ELR (cell line): ENCODE measurements at regions not wholly inside any gene's neighbourhood (a gene's known extent, or its start where the extent isn't known, plus 50 kb on each side); places are given as distances from the start of the nearest gene placed in this dataset.

Source experiments
- DNase-seq: peaks from one replicate; pipeline ENCODE4 v3.0.0-alpha.2; 2015; ENCODE audit warnings: low read depth

DNA sequence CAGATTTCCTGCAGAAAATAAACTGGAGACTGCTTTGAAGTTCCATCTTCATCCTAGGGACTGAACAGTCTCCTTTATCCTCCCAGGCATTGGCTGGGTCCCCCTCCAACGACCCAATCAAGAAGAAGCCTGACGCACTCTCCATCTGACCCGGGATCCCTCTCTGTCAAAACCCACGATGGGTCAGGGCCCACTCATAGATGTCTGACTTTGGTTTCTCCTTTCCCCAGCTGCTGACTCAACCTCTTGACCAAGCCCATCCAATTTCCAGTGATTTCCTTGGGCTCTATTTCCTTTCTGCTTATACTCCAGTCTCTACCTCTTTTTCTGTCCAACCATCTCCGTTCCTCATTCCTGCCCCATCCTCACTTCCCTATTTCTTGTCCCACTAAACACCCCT, 189.7 kb downstream of the MIAT start:
- DNase-seq, result no peak

DNA sequence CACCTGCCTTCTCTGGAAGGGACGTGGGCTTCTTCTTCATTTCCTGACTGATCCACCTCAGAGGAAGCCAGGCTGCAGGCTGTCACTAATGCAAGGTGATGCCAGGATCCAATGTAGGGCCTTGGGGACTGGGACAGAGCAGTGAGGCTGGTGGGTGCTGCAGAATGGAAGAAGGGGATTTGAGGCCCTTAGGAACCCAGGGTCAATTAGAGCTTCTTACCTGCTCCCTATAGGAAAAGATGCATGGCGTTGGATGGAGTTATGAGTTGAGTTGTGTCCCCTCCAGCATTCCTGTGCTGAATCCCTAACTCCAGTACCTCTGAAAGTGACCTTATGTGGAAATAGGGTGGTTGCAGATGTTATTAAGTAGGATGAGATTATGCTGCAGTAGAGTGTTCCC, 190.4 kb downstream of the MIAT start:
- DNase-seq, result no peak

DNA sequence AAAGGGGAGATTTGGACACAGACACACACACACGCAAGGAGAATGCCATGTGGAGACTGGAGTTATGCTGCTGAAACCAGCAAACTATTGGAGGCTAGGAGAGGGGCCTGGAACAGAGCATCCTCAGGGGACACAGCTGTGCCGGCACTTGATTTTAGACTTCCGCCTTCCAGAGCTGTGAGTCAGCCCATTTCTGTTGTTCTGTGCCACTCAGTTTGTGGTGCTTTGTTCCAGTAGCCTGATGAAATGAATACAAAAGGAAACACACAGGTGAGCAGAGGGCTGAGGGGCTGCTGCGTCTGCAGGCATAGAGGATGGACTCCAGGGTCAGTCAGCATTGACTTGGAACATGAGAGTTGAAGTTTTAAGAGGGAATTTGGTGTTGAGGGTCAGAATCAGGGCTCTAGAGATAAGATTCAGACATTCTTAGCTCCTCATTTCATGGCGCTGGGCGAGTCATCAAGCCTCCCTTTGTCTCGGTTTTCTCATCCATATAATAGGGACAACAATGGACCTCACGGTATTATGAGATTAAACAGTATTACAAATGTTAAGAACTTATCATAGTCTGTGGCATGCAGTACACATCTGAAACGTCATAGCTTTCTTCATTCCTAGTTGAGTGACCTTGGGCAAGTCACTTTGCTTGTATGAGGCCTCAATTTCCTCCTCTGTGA, 191.0 kb downstream of the MIAT start:
- no peak for DNase-seq

DNA sequence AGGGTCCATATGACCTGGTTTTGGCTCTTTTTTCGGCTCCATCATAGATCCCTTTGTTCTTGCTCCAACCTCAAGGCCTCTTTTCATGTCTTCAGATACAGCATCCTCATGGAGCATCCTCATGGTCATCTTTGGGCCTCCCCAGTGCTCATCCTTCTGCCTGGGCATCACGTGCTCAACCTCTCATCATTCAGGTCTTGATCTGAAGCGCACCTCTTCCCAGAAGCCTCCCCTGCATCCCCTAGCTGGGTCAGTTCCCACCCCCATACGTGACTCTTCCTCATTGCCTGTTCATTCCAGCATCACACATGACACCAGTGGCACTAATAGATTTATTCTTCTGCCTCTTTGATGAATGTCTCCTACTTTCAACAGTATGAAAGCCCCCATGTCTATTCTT, 192.2 kb downstream of the MIAT start:
- no peak for DNase-seq

DNA sequence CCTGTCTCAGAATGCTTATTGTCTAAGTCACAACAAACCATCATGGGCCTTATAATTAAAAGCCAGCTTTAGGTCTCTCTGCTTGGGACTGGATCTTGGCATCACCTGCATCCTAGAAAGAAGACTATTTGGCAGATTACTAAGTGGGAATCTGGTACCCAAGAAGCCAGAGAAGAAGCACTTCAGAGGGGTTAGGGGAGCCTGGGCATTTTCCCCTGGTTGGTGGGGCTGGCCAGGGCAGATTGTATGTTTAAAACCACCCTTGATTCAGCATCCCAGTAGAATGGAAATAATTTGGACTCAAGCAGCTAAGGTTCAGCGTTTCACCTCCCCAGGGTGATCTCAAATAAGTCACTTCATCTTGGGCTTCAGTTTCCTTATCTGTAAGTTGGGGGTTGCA, 193.7 kb downstream of the MIAT start:
- DNase-seq, result no peak

DNA sequence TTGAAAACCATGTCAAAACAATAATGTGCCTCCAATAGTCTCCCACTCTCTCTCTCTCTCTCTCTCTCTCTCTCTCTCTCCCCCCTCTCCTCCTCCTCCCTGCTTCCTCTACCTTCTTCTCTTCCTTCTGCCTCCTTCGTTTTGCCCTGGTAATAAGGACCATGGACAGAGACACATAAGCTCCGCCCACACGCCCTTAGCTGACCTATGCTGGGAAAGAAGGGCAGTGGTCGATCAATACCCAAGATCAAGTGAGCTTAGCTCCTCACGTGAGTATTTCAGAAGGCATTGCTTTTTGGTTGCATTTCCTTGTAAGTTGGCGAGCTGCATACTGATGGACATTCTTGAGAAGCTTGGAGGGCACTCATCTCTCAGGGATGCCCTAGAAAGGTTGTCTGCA, 194.8 kb downstream of the MIAT start:
- no peak for DNase-seq

DNA sequence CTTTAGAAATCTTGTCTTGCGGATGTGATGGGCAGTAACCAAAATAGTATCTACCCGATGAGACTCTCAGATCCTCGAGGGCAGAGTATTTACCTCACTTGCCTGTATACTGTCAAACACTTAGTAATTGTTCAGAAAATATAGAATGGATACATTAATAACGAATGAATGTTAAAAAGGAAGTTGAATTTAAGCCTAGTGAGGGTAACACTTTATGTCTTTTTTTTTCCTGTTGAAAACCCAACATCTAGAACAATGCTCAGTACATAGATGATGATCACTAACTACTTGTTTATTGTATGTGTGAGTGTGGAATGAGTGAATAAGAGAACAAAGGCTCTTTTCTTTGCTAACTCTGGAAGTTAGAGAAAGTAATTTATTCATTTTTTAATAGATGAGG, 195.7 kb downstream of the MIAT start:
- DNase-seq, result no peak

DNA sequence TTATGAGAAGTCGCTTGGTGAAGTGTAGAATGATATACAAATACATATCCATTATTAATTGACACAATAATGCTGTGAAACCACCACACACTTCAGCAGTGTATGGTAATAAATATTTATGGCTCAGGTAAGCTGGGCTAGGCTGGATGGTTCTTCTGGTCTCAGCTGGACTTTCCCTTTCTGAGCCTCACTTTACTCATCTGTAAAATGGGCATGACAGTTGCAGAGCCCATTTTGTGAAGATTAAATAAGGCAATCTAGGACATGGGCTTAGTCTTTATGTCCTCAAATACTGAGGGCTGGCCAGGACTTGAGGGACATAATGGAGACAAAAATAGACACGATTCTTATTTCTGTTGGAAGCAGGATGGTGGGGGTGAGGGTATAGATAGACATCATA, 196.1 kb downstream of the MIAT start:
- no peak for DNase-seq

DNA sequence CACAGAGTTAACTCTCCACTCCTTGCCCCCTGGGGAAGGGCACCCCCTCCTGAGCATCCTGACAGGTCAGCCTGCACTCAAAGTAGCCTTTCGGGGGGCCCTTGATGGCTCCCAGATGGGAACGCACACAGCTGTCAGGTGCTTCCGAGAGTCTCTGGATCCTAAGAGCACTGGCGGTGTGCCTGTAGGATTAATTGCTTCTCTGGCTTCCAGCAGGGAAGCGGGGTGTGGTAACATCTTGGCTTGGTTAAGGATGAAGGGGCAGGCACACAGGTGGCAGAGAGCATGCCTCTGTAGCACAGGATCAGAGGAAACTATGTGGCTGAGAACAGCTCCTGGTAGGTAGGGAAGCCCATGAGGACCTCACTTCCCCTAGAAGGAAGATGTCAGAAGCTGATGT, 199.8 kb downstream of the MIAT start:
- no peak for DNase-seq

DNA sequence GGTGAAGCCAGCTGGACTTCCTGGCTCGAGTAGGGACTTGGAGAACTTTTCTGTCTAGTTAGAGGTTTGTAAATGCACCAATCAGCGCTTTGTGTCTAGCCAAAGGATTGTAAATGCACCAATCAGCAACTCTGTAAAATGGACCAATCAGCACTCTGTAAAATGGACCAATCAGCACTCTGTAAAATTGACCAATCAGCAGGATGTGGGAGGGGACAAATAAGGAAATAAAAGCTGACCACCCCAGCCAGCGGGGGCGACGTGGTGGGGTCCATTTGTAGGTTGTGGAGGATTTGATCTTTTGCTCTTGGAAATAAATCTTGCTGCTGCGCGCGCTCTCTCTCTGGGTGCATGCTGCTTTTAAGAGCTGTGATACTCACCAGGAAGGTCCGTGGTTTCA, 202.9 kb downstream of the MIAT start:
- no peak for DNase-seq

DNA sequence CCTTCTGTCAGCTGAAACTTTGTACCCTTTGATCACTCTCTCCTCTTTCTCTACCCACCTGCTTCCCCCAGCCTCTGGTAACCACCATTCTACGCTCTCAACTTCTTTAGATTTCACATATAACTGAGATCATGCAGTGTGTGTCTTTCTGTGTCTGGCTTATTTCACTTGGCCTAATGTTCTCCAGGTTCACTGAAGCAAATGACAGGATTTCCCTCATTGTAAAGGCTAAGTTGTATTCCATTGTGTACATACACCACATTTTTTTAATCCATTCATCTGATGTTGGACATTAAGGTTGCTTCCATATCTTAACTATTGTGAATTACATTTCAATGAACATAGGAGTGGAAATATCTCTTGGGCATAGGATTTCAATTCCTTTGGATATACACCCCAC, 207.6 kb downstream of the MIAT start:
- no peak for DNase-seq

DNA sequence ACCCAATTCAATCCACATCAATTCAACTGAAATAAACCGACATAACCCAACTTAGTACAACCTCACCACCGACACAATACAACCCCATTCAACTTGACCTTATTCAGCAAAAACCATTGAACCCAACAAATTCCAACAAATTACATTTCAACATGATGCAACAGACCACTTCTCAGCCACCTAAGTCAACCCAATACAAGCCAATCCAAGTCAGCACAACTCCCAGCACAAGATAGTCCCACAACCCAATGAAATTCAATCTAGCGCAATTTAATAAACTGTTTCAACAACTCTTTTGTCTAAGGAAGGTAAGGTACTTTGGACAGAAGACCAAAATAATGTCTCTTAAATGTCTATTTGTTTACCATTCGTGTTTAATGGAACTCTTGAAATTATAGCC, 226.0 kb downstream of the MIAT start:
- DNase-seq, result no peak

DNA sequence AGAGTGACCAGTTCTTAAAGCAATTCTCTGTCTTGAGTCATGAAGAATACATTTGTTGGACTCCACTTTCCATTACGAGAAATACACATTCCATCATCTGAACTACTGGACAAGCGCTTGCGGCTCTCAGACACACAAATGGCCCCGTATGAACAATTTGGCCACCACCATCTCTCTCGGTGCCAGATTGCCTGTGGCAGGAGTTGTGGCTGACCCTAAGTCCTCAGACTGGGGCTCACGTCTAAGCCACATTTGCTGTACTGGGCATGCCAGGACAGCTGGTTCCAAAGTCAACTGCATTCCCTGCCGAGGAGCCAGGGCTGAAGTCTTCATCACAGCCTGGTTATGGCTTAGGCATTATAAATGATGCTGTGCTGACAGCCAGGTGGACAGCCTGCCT, 227.5 kb downstream of the MIAT start:
- DNase-seq, result no peak

DNA sequence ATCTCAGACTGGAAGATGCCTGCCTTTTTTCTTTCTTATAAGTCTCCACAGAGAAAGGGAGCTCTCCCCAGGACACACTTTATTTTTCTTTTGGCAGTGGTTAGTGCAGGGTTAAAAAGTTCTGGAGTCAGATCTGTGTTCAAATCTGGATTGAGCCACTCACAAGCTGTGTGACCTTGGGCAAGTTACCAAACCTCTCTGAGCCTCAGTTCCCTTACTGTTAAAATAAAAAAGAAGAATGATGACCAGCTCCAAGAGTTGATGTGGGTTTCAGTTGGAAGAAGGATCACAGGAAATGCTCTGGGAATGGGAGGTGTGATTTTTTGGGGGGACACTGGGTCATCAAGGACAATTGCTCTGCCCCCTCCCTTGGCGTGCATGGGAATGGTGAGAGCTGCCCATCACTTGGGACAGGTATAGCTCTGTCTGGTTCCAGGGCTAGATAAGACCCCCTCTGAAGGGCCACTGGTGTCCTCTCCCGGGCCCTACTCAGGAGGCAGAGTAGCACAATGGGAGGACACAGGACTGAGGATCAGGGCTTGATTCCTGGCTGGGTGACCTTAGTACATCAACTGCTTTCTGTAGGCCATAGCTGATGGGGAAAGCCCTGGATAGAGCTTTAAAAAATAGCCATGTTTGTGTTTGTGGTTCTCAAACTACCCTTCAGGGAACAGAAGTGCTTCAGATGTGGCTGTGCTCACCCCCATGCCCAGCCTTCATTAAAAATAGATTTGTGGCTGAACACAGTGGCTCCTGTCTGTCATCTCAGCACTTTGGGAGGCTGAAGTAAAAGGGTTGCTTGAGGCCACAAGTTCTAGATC, 228.3 kb downstream of the MIAT start:
- no peak for DNase-seq

DNA sequence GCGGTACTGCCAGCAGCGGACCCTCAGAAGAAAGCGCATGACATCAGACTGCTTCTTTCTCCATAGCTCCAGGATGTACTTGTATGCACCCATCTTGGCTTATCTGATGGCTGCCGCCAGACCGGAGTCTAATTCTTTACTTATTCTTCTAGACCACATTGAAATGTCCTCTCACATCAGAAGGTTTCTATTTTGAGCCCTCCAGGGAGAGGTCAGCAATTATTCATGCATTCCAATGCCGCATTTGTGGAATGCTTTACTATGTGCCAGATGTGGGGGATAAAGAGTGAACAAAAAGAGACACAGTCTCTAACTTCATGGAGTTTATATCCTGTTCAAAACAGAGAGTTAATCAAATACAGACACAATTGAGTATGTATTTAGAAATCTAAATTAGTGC, 230.1 kb downstream of the MIAT start:
- DNase-seq, result peak; percentile 74

DNA sequence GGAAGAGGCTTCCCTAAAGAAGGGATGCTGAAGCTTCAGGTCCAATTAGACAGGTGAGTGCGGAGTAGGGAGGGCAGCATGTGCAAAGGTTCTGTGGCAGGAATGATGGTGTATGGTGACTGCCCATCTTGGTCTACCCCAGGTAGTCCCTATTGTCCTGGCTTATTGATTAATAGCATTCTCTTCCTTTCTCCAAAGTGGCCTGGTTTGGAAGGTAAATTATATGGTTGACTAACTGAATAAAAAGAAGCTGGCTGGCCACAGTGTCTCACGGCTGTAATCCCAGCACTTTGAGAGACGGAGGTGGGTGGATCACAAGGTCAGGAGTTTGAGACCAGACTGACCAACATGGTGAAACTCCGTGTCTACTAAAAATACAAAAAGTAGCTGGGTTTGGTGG, 230.5 kb downstream of the MIAT start:
- no peak for DNase-seq

DNA sequence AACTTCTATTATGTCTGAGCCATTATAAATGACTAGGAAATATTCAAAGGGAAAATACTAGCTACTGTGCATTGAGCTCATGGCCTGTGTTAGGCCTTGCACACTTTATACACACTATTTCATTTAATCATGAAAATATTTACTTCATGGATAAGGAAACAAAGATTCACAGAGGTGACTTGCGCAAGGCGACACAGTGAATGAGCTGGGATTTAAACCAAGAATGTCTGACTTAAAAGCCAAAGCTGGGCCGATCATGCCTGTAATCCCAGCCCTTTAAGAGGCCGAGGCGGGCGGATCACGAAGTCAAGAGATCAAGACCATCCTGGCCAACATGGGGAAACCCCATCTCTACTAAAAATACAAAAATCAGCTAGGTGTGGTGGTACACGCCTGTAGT, 231.5 kb downstream of the MIAT start:
- no peak for DNase-seq

DNA sequence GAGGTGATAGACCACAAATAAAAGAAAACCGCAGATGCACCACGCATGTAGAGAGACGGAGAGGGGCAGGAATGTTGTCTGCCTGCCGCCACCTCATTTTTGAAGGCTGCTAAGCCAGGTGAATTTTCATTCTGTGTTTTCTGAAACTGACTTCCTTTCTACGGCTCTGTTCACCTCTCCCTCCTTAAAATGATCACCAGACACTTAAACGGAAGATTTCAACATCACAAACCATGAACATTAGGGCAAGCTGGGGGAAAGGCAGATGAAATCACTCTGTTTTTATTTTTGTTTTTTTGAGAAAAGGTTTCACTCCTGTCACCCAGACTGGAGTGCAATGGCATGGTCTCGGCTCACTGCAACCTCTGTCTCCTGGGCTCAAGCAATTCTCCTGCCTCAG, 232.4 kb downstream of the MIAT start:
- no peak for DNase-seq

DNA sequence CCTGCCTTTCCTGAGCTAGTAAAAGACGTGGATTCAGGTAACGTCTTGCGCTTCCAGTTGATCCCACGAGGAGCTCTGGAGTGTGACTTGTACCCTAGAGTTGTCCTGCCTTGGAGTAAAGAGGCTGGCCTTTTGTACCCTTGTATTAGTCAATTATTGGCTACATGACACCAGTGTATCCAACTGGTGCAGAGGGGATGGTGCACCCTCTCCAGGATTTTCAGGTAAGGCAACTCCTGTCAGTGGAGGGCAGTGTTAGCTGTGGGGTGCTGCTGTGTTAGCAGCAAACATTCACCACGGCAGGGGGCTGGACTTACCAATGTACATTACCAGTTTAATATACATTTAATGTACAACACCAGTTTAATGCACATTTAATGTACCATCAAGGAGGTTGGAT, 233.5 kb downstream of the MIAT start:
- no peak for DNase-seq

DNA sequence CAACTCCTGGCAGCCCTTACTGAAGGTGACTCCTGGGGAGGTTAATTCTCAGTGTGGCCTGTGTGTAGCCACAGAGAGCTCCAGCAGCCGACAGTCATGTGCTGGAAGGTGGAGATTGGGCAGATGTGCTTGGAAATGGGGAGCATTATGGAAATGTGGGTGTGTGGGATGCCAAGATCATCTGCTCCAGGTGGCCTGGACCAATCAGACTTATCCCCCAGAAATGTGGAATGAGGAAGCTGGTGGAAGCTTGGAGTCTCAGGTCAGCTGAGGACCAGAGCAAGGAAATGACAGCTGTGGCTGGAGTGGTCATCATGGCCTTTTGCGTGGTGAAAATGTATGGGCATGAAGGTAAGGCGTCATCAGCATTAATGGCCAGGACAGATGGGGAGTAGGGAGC, 234.0 kb downstream of the MIAT start:
- no peak for DNase-seq

DNA sequence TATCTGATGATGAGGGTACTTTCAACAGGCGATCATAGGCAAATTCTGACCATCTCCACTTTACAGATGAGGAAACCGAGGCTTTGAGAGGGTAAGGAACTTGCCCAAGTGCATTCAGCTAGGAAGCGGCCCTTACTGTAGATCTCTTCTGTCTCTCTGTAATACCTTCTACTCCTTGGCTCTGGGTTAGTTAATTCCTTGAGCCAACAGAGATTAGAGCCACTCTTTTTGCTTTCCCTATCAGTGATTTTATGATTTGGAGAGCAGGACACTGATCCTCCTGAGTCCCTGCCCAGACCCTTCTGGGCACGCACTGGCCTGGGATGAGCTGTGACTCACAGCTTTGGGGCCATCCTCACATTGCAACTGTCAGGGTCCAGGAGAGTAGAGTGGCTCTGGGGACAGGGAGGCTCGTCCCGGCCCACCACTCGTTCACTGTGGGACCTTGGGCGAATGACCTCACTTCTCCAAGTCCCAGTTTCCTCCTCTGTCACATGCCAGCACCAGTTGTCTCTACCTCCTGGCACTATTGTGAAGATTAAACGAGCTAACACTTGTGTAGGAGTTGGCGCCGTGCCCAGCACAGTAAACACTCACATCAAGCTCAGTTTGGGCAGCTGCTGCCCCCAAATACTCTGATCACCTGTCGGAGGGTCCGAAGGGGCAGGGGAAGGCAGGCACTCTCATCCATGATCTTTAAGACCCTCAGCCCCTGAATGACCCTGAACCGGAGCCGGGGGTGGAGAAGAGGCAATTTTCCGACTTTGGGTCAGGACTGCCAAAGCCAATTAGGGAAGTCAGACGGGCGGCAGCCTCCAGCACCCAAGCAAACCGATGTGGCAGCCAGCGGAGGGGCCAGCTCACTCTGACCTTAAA, 235.0 kb downstream of the MIAT start:
- DNase-seq, result no peak

DNA sequence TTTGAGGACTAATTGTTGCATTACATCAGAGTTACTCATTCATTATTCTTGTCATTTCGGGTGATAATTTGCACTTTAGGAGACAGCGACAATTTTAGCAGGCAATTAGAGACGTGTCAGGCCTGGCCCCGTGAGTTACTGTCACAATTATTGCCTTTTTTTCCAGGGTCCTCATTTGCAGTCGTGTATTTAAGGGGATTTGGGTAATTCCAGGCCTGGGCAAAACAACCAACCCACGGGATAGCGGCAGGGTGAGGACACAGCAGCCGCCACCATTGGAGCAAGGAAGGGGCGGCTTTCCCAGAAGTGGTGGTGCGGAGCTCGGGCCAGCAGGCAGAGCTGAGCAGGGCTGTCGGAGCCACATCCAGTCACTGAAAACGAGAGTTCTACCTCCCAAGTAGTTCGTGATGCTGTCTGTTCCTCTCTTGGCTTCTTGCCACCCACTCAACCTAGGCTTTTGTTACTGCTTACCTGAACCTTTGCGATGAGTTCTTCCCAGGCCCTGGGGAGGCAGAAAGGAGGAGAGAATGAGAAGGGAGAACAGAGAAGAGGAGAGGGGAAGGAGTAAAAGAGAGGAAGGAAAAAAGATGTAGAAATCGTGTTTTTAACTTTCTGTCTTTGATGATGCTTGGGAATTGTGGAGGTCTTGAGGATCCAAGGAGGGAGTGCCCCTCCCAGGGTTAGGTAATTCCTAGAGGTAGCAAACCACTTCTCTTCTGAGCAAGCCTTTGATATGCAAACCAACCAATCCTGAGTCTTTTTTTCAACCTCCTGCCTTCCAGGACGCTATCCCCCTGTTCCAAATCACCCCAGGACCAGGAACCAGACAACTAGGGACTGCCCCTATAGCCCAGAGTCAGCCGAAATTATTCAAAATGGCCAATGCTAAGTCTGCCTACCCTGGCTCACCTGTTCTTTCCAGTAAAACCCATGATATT, 236.1 kb downstream of the MIAT start:
- no peak for DNase-seq
